ENCODE measurements at regions not wholly inside any gene's neighbourhood (a gene's known extent, or its start where the extent isn't known, plus 50 kb on each side); places are given as distances from the start of the nearest gene placed in this dataset.

DNA sequence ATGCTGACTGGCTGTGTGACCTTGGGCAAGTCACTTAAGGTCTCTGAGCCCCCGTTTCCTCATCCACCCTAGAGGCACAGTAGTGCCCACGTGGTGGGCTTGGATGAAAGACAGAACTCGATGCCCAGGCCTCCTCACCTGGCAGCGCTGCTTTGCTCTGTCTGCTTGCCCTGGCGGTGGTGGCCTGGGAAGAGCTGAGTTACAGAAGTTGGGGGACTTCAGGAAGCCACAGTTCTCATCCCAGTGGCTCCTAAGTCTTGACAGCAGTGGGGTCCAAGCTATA lies 171.5 kb upstream of the IER5L start:
- no peaks in the 10 kb centered on the region for H3K9me3 ChIP-seq
- H3K27me3 ChIP-seq = no peaks in the 10 kb centered on the region
- no peak for TF ChIP-seq EP300 (IDR thresholded peaks at IDR 0.05)
- TF ChIP-seq POLR2A (IDR thresholded peaks at IDR 0.05) = no peak
- TF ChIP-seq, protein P1, sequence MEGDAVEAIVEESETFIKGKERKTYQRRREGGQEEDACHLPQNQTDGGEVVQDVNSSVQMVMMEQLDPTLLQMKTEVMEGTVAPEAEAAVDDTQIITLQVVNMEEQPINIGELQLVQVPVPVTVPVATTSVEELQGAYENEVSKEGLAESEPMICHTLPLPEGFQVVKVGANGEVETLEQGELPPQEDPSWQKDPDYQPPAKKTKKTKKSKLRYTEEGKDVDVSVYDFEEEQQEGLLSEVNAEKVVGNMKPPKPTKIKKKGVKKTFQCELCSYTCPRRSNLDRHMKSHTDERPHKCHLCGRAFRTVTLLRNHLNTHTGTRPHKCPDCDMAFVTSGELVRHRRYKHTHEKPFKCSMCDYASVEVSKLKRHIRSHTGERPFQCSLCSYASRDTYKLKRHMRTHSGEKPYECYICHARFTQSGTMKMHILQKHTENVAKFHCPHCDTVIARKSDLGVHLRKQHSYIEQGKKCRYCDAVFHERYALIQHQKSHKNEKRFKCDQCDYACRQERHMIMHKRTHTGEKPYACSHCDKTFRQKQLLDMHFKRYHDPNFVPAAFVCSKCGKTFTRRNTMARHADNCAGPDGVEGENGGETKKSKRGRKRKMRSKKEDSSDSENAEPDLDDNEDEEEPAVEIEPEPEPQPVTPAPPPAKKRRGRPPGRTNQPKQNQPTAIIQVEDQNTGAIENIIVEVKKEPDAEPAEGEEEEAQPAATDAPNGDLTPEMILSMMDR (IDR thresholded peaks at IDR 0.05) = no peak
- peaks cover 0 to 47% (median 22%) of the 10 kb centered on the region in 4 donors for H3K4me1 ChIP-seq
- no peak for DNase-seq (ENCODE audit: low spot score in 2 of 2)
- no peaks in the 10 kb centered on the region for H3K36me3 ChIP-seq
- 90 to 93% methylated on average over 5 of the region's 5 CpGs for WGBS, 2 donors
- H3K27ac ChIP-seq = no peak overlapping the region
- no peak overlapping the region for H3K4me3 ChIP-seq

DNA sequence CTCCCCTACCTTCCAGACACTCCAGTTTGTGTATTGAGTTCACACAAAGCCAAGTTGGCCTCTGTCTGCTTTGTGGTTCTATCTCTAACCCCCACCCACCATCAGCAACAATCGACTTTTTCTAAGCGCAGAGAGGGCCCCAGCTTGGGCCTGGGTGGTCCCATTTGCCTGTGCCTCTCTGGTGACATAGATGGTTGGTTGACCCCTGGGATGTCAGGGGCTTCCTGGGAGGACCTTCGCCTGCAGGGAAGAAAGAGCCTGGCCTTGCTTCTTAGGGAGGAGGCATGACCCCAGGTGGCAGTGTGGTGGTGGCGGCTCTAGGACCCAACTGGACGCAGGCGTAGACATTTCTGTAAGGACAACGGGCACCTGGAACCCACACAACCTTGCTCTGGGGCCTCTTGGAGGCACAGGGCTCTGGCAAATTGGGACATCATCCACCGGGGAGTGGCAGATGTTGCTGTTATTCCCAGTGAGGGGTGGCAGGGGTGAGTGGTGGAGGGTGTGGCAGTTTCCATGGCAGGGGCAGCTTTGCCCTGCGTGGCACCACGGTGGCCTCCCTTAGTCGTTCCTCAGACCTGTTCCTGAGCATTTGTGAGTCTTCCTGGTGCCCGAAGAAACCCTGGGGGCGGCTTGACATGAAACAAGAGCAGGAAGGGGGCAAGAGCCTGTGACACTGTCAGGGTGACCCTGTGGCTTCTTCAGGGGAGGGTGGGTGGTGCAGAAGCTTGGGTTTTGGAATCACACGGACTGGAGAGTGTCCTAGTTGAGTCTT lies 171.0 kb upstream of the IER5L start:
- Histone ChIP-seq H3K27ac (peak overlapping the region in 1 of 4 donors; percentile 82), H3K27me3 (no peaks in the 10 kb centered on the region), H3K4me1 (peaks cover 0 to 48% (median 22%) of the 10 kb centered on the region in 4 donors), H3K4me3 (no peak overlapping the region), H3K36me3 (no peaks in the 10 kb centered on the region), H3K9me3 (no peaks in the 10 kb centered on the region)
- 70 to 79% methylated on average over 14 of the region's 14 CpGs for WGBS, 2 donors
- no peak for DNase-seq (ENCODE audit: low spot score in 2 of 2)
- TF ChIP-seq, protein P1 (IDR thresholded peaks at IDR 0.05) = no peak
- no peak for TF ChIP-seq EP300 (IDR thresholded peaks at IDR 0.05)
- TF ChIP-seq POLR2A (IDR thresholded peaks at IDR 0.05) = no peak

DNA sequence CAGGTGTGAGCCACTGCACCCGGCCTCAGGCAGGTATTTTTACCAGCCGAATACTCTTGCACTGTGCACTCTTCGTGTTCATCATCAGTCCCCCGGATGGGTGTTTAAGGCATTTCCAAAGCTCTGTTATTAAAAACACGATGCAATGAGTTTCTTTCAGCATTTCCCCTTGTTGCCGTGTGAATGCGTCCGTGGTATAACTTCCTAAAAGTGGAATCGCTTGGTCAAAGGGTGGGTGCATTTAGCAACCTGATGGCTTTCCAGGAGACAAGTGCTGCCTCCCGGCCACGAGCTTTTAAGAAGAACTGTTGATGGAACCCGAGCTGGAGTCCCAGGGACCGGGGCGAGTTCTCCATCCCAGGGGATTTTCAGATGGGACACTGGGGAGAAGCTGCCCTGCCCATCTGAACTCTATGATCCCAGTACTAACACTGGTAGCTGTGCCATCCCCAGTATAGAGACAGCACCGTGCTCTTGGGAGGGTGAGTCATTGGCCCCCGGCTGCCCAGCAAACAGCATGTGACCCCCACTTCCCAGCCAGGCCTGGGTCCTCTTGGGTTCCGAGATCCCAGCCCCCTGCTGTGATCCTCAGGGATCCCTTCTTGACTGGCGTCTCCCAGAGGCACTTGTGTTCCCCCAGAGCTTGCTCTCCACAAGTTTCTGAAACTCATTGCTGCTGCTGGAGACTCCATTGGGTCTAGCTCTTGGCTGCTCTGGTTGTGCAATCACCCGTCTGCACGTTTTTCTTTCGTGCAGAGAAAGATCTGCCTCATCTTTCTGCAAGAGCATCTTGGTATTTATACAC lies 169.5 kb upstream of the IER5L start:
- no peaks in the 10 kb centered on the region for H3K36me3 ChIP-seq
- peak in 1 of 2 donors; percentile 13 for DNase-seq (ENCODE audit: low spot score in 2 of 2)
- H3K27me3 ChIP-seq = no peaks in the 10 kb centered on the region
- H3K4me3 ChIP-seq = no peak overlapping the region
- peaks cover 0 to 48% (median 14%) of the 10 kb centered on the region in 4 donors for H3K4me1 ChIP-seq
- no peaks in the 10 kb centered on the region for H3K9me3 ChIP-seq
- no peak for TF ChIP-seq POLR2A (IDR thresholded peaks at IDR 0.05)
- TF ChIP-seq EP300 (IDR thresholded peaks at IDR 0.05) = no peak
- TF ChIP-seq, protein P1 (IDR thresholded peaks at IDR 0.05) = no peak
- peak overlapping the region in 2 of 4 donors; percentile 57 to 82 for H3K27ac ChIP-seq
- 59% methylated on average over 17 to 20 of the region's 21 CpGs for WGBS, 2 donors

DNA sequence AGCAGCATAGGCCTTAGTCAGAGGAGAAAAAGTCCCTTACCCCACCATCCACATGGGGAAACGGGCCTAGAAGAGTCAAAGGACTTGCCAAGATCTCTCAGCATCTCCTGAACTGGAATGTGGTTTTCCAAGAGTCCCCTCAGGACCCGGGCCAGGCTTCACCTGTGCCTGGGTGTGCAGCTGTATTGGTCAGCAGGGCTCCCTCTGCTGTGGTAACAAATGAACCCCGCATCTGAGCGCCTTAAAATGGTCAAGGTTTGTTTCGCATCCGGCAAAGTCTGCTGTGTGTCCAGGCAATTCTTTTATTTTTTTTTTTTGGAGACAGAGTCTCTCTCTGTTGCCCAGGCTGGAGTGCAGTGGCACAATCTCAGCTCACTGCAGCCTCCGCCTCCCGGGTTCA lies 168.0 kb upstream of the IER5L start:
- no peak for DNase-seq (ENCODE audit: low spot score in 2 of 2)
- Histone ChIP-seq H3K27me3 (no peaks in the 10 kb centered on the region), H3K4me3 (no peak overlapping the region), H3K27ac (peak overlapping the region in 2 of 4 donors; percentile 61 to 82), H3K4me1 (peaks cover 0 to 41% (median 5%) of the 10 kb centered on the region in 4 donors), H3K36me3 (no peaks in the 10 kb centered on the region), H3K9me3 (no peaks in the 10 kb centered on the region)
- TF ChIP-seq POLR2A (IDR thresholded peaks at IDR 0.05) = no peak
- no peak for TF ChIP-seq EP300 (IDR thresholded peaks at IDR 0.05)
- TF ChIP-seq, protein P1 (IDR thresholded peaks at IDR 0.05) = no peak
- WGBS, 2 donors = 87 to 91% methylated on average over 8 of the region's 8 CpGs
